K562 (cell line): ENCODE measurements at regions not wholly inside any gene's neighbourhood (a gene's known extent, or its start where the extent isn't known, plus 50 kb on each side); places are given as distances from the start of the nearest gene placed in this dataset.

ENCODE experiments used
- CBX8 ChIP-seq: fragments of 200-600 bp; sonication (generic); IDR thresholded peaks from 2 replicates; pipeline ENCODE4 v1.6.1; 2012; ENCODE audit warnings: borderline replicate concordance, mixed run types, low read depth, mild to moderate bottlenecking, moderate library complexity, mixed read lengths, low read length, control low read depth, inconsistent platforms; ENCODE audit not compliant: poor library complexity, severe bottlenecking; ENCODE audit errors: extremely low read depth
- MEF2A ChIP-seq: IDR thresholded peaks from 2 replicates; pipeline ENCODE4 v1.6.1; 2011; ENCODE audit warnings: low read depth, mild to moderate bottlenecking, low read length, moderate library complexity; ENCODE audit not compliant: control insufficient read depth
- MYBL2 ChIP-seq, 2 experiments: fragments of 450-650 bp in 1 of 2; sonication (generic) in 1 of 2; formaldehyde crosslinking in 1 of 2; IDR thresholded peaks; 2 replicates each; pipeline versions ENCODE4 v1.6.1 to v1.8.1; 2017 to 2022; ENCODE audit warnings: borderline replicate concordance in 1 of 2, inconsistent platforms in 1 of 2, low read depth in 1 of 2, mild to moderate bottlenecking in 1 of 2, missing genetic modification reagents in 1 of 2, moderate library complexity in 1 of 2
- POLR2AphosphoS2 ChIP-seq: IDR thresholded peaks from 2 replicates; pipeline ENCODE4 v1.6.1; 2012; ENCODE audit warnings: low read length, improper control_type of control experiment
- RBM22 ChIP-seq: fragments of 200-400 bp; formaldehyde crosslinking; IDR thresholded peaks from 2 replicates; pipeline ENCODE4 v1.6.1; 2018; ENCODE audit warnings: low read length, low read depth; ENCODE audit not compliant: poor library complexity, severe bottlenecking
- TAF15 ChIP-seq: fragments of 200-400 bp; formaldehyde crosslinking; IDR thresholded peaks from 2 replicates; pipeline ENCODE4 v1.6.1; 2017; ENCODE audit warnings: mild to moderate bottlenecking, low read depth, low read length, moderate library complexity
- TF ChIP-seq, protein P1 (sequence below): sonication (generic); formaldehyde crosslinking; IDR thresholded peaks from 2 replicates; pipeline ENCODE4 v1.9.0; 2022; ENCODE audit warnings: mild to moderate bottlenecking, missing genetic modification reagents
- TF ChIP-seq, protein P2 (sequence below): conservative IDR thresholded peaks from 2 replicates; pipeline ENCODE4 v1.6.1; 2011; ENCODE audit warnings: low read depth, mild to moderate bottlenecking, low read length; ENCODE audit not compliant: control insufficient read depth

DNA sequence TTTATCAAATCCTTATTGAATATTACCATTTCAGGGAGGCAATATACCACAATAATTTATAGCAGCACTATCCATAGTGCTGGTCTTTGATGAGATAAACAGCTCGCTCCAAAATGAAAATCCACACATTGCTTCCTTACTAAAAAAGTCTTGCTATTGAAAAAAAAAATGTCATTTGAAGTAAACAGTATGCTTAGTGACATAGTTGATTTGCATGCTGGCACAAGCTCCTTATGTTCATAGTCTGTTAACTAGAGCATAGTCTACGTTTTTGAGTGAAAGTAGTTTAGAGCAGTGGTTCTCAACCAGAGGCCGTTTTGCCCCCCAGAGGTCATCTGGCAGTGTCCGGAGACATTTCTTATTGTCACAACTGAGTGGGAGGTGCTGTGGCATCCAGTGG lies 249.4 kb upstream of the PDZRN3 start:
- TF ChIP-seq, protein P1, sequence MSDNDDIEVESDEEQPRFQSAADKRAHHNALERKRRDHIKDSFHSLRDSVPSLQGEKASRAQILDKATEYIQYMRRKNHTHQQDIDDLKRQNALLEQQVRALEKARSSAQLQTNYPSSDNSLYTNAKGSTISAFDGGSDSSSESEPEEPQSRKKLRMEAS: no peak
- TF ChIP-seq TAF15 (no peak), MYBL2 (IDR thresholded peaks at IDR 0.05; ENCODE audit: low read depth) (no peak), MYBL2 (CRISPR knock-in tag; IDR thresholded peaks at IDR 0.05; ENCODE audit: borderline replicate concordance) (no peak), RBM22 (no peak), CBX8 (no peak), MEF2A (no peak), POLR2AphosphoS2 (no peak)
- TF ChIP-seq, protein P2, sequence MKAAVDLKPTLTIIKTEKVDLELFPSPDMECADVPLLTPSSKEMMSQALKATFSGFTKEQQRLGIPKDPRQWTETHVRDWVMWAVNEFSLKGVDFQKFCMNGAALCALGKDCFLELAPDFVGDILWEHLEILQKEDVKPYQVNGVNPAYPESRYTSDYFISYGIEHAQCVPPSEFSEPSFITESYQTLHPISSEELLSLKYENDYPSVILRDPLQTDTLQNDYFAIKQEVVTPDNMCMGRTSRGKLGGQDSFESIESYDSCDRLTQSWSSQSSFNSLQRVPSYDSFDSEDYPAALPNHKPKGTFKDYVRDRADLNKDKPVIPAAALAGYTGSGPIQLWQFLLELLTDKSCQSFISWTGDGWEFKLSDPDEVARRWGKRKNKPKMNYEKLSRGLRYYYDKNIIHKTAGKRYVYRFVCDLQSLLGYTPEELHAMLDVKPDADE: no peak
